ENCODE measurements at regions not wholly inside any gene's neighbourhood (a gene's known extent, or its start where the extent isn't known, plus 50 kb on each side); places are given as distances from the start of the nearest gene placed in this dataset.

DNA sequence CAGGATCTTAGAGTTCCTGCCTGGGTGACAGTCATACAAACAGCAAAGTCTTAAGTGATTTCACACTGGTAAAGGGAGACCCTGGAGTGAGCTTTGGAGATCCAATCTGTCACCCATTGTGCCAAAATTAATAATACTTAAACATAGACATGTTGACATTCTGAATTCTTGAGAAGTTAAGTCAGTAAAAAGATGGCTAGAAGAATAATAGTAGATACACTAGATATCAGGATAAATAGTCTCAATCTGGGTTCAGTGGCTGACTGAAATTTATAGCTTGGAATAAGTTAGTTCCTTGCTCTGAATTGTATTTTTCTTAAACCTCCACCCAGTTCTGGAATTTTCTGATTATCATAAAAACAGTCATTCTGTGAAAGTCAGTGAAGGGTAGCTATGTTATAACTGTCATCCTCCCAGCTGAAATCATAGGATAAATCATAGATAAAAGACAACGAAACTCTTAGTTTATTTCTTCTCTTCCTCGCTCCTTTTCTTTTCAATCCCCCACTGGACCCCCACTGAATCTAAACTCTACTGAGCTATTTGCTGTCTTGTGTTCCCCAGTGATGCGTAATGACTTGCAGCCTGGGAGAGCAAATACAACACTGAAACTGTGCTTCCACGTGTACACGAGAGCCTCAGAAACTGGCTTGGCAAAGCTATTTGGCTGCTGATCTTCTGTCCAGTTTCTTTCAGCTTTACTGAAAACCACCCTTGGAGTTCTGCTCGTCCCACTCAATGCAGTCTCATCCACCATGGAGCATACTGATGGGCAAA lies 175.4 kb upstream of the TP63 start:
- no peak for DNase-seq

DNA sequence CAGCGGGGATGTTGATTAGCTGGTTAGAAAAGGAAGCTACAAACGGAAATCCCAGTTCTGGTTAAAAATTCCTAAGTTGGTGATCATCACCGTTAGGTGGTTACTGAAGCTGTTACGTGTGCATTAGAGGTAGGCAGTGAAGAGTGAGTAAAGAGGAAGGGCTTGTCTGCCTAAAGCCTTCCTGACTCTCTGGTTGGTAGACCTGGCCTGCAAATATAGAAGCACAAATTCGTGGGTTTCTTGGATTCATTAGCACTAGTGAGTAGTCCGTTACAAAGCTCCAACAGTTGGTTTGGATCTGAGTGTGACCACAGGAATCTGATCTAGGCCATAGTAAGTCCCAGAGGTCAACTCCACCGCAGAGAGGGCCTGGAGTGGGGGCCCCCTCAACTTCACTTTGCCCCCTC lies 174.0 kb upstream of the TP63 start:
- DNase-seq, result no peak

DNA sequence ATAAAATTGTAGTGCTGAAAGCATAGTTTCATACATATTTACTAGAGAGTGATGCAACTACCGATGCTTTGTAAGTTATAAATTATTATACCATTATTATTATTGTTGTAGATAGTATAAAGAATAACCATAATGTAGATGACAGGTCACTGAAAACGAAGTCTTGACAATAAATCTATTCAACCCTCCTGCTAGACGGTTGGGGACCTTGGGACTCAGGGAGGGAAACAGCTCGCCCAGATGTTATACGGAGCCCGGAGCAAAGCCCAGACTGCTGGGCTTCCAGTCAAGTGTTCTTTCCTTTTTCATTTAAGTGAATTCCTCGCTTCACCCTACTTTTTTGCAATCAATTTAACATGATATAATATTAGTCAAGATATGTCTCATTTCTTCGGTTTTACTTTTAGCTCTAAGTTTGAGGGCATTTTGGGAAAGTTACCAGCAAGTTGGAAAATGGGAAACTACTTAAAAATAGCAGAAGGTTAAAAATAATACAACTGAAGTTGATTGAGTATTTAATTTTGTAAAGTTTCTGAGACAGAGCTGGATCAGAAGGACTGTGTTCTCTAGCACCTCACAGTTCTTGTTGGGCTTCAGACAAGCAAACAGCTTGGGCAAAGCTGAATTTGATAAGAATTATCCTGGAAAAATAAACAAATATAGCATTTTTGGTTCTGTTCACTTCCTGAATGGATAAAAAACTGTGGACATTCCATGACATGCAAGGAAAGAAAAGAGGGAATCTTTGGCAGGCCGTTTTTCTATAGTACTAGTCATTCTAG lies 173.4 kb upstream of the TP63 start:
- DNase-seq, result no peak

DNA sequence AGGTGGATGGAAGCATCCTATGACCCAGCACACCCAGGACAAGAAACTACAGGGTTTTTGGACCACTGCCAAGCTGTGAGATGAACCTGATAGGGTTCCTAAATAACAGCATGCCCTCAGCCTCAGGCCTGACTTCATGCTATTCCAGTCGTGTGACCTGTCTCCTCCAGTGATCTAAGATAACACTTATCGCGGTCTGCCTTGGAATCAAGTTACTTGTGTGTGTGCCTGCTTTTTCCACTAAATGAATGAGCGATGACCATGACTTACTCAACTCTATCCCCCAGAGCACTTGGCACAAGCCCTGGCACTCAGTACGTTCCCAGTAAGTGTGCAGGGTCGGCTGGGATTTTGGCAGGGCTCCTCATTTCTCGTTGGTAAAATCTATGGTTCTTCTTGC lies 172.7 kb upstream of the TP63 start:
- no peak for DNase-seq

DNA sequence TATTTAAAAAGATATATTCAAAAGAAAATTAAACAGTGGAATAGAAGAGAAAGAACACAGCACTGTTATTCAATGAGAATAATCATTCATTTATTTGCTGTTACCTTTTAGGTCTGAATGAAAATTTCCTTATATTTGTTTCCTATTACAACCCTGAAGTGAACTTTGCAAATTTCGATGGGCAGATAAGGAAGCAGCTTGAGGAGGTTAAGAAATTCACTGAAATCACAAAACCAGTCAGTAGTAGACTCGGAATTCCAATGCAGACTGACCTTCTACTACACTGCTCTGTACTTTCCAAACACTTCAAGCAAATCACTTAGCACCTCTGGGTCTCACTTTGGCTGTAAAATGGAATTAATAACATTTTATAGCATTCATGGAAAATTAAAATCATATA lies 172.0 kb upstream of the TP63 start:
- DNase-seq, result no peak

DNA sequence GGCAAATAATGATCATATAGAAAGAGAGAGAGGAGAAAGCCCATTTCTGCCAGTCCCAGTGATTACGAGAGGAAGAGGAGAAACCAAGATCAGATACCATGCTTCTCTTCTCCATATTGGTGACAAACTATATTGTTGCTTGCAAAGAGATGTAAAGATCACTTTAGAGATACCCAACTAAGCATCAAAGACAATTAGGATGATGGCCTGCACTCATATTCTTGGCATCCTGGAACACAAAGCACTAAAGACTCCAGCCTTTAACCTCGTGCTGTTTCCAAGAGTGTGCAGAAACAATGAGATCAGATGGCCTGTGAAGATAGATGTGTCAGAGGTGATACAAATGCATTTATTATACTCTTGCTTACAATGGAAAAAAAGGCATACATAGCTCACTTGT lies 170.7 kb upstream of the TP63 start:
- no peak for DNase-seq

DNA sequence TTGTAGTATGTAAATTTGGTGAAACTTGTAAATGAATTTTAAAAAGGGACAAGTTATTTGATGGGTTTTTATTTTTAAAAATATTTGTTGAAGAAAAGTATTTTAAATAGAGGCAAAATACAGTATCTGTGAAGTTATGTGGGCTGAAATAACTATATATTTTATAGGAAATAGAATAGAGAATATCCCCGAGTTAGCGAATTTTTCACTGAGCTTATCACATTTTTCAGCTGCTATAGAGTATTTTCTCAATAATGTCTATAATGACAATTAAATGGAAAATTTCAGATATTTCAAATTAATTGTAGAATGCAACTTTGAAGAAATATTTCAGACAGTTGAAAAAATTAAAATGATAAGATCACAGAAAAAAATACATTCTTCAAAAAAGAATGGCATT lies 166.4 kb upstream of the TP63 start:
- DNase-seq, result no peak

DNA sequence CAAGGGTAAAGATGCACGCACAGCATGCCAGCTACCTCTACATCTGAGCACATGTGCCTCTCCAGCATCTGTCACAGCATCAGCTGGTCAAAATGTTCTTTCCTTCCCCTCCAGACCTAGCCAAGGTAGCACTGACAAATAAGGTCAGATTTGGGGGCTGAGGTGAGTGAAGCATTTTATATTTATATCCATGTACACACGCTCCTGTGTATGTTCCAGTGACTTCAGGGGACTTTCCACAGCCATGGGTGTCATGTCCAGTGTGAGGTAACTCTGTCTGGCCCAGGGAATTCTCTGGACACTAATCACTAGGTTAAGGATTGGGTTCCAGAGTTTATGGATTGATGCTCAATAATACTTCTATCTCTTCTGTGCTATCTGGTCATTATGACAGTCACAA lies 165.2 kb upstream of the TP63 start:
- DNase-seq, result no peak

DNA sequence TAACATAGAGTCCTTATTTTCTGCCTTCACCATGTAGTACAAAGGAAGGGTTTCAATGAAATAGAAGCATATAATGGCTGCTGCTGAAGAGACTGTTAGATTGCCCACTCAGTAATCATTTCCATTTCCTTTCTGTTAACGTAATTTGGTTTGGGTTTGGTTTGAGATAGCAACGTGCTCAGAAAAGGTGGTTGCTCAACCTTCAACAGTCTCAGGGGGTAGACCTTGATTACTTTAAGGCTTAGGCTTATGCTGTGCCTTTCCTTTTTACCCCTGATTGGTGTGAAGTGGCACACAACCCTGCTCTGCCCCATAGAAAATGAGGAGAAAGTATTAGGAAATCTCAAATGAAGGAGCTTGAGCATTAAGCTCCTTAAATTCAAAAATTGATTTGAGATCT lies 163.7 kb upstream of the TP63 start:
- no peak for DNase-seq

DNA sequence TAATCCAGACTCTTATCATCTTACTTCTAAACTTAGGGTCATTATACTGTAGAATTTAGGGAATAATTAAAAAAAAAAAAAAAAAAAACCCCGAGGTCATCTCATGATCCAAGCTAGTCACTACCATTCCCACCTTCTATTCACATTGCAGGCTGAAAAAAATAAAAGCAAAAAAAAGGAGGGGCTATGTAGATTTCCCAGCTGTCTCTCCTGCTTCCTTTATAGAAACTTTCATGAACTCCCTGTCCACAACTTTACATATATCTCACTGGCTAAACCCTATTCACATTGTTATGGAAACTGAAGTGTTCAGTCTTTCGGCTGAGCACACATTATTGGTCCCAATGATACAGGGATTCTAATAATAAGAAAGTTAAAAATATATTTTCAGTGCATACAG lies 156.2 kb upstream of the TP63 start:
- DNase-seq, result no peak

DNA sequence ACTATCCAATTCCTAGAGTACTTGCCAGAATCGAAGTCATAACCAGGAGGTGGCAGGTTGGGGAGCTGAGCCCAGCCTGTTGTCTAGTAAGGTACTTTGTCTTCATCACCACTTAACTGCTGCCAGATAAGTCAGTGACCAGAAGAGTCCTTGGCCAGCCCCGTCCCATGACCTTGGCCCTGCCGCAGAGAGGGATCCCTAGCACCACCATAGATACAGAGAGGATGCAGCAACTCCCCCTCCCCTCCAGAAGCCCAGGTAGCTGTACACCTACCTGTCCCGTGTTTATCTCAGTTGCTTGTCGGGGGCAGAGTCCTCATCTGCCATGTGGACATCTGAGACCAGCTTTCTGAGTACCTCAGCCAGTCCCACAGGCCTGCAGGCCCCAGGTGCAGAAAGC lies 153.6 kb upstream of the TP63 start:
- no peak for DNase-seq

DNA sequence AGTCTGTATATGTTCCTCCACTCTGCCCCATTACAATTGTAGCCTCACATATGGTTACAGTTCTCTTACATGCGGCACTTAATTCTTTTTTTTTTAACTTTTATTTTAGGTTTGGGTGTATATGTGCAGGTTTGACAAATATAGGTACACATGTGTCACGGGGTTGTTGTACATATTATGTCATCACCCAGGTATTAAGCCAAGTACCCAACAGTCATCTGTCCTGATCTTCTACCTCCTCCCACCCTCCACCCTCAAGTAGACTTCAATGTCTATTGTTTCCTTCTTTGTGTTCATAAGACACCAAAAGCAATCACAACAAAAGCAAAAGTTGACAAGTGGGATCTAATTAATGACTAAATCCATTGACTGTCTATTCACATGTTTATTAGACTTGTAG lies 144.6 kb upstream of the TP63 start:
- no peak for DNase-seq

DNA sequence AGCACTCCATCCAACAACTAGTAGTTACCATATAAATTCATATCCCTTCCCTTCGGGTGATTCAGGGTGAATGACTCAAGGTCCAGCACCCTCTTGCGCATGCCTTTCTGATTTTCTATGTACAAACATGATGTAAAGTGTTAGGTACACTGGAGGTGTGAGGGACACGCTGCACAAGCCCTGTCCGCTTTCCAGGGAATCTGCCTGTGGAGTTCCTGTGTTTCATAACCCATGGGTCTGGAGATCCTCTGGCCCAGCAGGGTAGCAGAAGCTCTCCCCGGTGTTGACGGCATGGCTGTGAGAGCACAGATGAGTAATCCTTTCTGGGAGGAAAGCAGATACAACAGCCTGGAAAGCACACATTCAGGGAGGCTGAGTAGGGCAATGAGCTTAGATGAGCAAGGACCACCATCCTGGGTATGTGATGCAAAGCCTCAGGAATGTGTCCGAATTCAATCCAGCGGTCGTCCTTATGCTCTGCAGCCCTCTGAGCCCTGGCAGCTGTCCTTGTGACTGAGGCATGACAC lies 142.9 kb upstream of the TP63 start:
- DNase-seq, result no peak

DNA sequence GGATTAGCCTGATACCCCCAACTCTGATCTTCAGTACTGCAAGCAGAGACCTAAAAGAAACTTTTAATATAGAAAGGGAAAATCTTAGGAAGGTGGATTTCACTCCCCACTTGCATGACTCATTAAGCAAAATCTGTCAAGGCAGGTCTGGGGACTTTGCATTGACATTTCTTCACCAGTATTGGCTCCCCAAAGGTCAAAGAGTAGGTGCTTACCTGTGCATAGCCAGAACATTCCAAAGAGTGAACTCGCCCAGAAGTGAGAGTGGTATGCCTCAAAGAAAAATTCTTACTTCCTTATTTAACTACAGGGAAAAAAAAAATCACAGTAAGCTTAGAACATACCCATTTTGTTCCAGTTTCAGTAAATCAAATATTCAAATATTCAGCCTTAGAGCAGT lies 140.9 kb upstream of the TP63 start:
- no peak for DNase-seq

DNA sequence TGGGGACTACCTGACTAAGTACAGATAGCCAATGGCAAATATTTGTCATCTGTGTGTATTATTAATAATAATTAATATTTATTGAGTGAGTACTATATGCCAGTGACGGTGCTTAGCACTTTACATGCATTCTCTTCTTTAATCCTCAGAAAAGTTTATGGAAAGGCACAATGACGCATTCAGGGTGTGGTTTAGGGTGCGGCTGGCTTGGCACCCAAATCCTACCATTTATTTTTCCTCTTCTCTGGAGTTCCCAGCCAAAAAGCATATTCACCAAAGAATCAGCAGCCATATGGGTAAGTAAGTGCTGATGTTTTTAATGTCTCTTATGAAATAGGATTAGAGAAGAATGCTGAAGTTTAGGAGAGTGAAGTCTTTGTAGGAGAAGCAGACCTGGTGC lies 140.4 kb upstream of the TP63 start:
- no peak for DNase-seq

DNA sequence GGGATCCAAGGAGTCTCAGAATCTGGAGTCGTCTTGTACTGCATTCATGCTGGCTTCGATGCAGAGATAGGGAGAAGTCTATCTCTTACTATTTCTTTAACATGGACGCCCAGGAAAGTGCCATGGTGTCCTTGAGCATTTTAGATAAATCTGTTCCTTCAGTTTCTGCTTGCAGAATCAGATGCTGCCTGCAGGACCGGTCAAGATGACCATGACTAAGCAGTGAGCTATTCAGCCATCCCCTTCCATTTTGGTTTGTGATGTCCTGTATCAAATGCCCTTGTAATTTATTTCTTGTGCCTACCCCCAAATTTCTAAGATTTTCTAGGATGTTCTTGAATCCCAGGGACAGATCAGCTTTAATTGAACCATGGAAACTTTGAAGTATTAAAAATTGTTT lies 139.4 kb upstream of the TP63 start:
- no peak for DNase-seq

DNA sequence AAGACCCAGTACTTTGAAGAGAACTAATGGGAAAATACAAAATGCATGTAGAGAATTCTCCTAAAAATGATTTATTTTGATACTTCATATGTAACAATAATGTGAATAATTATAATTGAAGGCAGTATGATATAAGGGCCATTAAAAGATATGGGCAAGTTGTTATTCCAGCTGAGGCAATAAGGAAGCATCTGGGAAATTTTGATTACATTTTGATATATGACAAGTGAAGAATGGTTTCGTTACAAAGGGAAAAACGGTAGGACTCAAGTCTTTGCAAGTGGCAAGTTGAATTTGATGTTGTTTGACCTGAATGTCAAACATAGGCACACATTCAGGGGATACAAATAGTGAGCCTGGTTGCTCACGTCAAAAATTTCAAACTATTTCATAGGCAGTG lies 137.9 kb upstream of the TP63 start:
- no peak for DNase-seq

DNA sequence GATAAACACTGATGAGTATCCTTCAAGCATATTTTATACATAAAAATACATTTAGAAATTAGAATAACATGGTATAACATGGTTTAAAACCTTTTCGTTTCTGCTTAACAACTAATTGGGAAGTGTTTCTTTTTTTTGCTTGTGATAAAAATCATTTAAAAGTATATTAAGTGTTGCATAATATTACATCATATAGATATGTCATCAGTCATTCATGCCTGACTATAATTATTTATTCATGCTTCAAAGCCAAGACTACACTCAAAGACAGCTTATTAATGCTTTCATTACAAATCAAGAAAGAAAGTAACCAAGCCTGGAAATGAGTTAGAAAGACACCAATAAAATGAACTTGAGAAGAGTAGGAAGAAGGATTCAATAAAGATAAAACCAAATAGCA lies 136.6 kb upstream of the TP63 start:
- DNase-seq, result no peak

DNA sequence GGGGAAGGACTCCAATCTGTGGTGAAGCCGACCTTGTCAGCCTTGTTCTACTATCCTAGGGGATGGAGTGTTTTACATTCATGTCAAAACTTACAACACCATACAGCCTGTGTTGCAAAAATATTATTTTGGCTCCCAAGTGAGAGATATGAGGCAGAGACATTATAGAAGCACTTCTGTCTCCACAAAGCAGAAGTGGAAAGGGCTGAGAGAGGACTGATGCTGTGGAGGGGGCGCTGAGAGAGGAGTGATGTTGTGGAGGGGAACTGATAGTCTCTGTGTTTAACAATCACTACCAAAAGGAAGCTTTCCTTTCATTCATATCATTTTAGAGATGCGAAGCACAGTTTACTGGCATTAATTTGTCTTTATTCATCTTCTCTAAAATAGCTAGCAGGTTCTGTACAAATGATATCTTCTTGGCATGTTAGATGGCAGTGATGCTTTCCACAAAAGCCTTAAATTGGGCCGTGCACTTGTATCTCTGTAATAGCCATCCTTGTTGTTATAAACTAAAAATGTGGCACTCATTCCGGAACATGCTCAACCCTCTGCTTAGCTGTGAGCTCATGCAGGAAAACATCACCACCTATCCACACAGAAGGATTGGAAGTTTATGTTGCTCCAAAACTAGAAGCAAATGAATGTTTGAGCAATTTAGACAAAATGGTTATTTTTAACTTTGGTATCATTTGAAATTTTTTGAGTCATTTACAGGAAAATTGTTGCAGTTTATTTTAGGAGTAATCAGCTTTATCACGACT lies 134.6 kb upstream of the TP63 start:
- no peak for DNase-seq

DNA sequence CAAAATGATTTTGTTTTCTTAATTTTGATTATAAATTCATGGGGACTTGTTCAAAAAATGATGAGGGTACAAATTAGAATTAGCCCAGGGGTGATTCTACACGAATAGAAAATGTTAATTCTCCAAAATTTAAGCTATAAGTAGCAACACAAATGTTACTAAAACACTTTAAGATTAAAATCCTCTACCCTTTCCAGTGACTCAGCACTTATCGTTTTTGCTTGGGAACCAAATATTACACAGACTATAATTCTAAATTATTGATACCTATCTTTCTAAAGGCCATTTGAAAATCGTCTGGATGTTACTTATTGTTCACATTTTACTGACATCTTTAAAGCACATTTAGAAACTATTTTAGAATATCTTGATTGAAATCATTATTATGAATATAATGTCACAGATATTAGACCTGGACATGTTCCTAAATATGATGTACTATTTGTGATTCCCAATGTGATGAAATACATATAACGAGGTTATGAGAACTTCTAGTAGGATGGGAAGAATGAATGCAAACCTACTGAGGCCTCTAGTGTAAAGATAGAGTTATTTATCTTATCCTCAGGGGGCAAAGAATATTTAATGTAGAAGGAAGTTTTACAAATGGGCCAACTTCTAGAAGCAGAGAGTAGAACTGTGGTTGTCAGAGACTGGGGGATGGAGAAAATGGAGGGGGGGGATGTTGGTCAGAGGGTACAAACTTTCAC lies 132.0 kb upstream of the TP63 start:
- DNase-seq, result no peak

DNA sequence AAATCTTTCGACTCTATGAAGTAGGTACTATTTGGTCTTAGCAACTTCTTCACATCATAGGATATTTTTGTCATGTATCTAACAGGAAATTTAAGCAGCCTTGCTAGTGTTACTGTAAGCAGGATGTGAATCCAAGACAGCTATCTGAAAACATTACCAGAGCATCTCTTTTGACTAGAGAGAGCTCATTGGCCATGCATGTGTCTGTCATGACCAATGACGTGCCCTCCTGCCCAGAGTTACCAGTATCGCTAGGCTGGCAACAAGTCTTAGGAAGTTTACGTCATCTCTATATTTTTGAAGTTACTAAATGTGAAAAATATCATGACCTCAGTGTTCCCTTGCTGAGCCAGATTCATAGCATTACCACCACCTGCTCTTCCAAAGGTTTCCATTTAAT lies 130.9 kb upstream of the TP63 start:
- DNase-seq, result no peak

DNA sequence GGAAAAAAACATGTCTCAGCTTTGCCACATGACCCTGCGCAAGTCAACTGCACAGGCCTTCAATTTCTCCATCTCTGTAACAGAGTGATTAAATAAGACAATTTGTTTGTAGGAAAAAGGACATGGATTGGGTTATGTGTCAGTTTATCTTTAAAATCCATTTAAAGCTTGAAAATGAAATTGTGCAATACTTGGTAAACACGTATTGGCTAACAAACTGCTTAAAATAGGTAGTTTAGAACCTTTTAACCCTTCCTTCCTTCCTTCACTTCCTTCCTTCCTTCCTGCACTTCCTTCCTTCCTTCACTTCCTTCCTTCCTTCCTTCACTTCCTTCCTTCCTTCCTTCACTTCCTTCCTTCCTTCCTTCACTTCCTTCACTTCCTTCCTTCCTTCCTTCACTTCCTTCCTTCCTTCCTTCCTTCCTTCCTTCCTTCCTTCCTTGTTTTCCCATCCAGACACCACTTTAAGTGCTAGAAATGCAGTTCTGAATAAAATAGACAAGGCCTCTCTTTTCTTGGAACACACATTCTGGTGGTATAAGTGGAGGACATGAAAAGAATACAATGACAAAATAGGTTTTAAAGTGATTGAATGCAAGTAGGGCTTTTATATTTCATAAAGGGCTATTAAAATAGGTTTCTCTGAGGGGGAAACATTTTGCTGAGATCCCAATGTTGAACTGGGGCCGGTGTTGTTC lies 130.2 kb upstream of the TP63 start:
- no peak for DNase-seq

Data from stimulated activated CD4-positive, alpha-beta T cell treated with anti-CD3 and anti-CD28 coated beads, Interleukin-2, amount 100 ng/mL, for 48 hours (primary cell).